K562 (cell line): ENCODE measurements at regions not wholly inside any gene's neighbourhood (a gene's known extent, or its start where the extent isn't known, plus 50 kb on each side); places are given as distances from the start of the nearest gene placed in this dataset.
A peak's percentile ranks its signal among the peaks of the same experiment; 100 is the strongest.

ENCODE experiments used
- ATAC-seq: fragments of 200-7000 bp; cut with Tn5 transposase; 3 replicates; pipeline ENCODE4 v1.9.1; 2020; ENCODE audit warnings: moderate library complexity
- BruUV-seq: library from RNA; stranded (reverse); fragments of 400-500 nt; replicated peaks from 2 replicates; lab custom pipeline; 2021; lab: Mats Ljungman, UMichigan
- CTCF ChIA-PET: fragments of 300-600 bp; formaldehyde crosslinking; extraction: SDS; loops from one replicate; lab custom pipeline; 2021; ENCODE audit warnings: low intra/inter-chr PET ratio; lab: Yijun Ruan, JAX
- POLR2A ChIA-PET: fragments of 300-600, 350-650 bp; sonication (Branson Sonifier 250); formaldehyde crosslinking; extraction: SDS; loops from one replicate; lab custom pipeline; 2021; ENCODE audit warnings: antibody characterized with exemption, inconsistent platforms; lab: Yijun Ruan, JAX
- DNase-seq, 4 experiments: peaks; one replicate each; pipeline versions ENCODE4 v3.0.0 to v3.0.0-alpha.2; 2011 to 2018; ENCODE audit warnings: low spot score in 3 of 4, mixed read lengths in 3 of 4; ENCODE audit errors: extremely low read depth in 1 of 4
- FAIRE-seq: peaks from 2 replicates; lab custom pipeline; 2011; peaks lifted over from hg19 to GRCh38; lab: Jason Lieb, UNC
- H2AFZ ChIP-seq: 2 replicates; pipeline ENCODE4 v1.6.0; 2011; ENCODE audit warnings: low read depth, low read length, control low read depth, inconsistent platforms
- H3K27ac ChIP-seq: fragments of 200-600 bp; 3 replicates; pipeline ENCODE4 v1.8.0; 2011; ENCODE audit warnings: low read depth, mild to moderate bottlenecking, control low read depth, inconsistent platforms, low read length, moderate library complexity, mixed read lengths; ENCODE audit errors: extremely low read depth
- H3K27me3 ChIP-seq, 2 experiments: fragments of 300-600 bp in 1 of 2; 2 replicates in 1 of 2; 3 replicates in 1 of 2; pipeline versions ENCODE4 v1.6.0 to v1.8.0; 2011; ENCODE audit warnings: inconsistent platforms in 2 of 2, low read length in 2 of 2, mild to moderate bottlenecking in 1 of 2, mixed read lengths in 1 of 2, moderate library complexity in 1 of 2; ENCODE audit not compliant: control insufficient read depth in 2 of 2, insufficient read depth in 2 of 2
- H3K36me3 ChIP-seq: fragments of 300-600 bp; 3 replicates; pipeline ENCODE4 v1.8.0; 2011; ENCODE audit warnings: mild to moderate bottlenecking, low read length, inconsistent platforms; ENCODE audit not compliant: control insufficient read depth, insufficient read depth
- H3K4me1 ChIP-seq, 2 experiments: fragments of 200-600 bp in 1 of 2; replicated peaks in 1 of 2; 2 replicates in 1 of 2; 3 replicates in 1 of 2; pipeline versions ENCODE4 v1.5.1 to v1.8.0; 2011; ENCODE audit warnings: inconsistent platforms in 2 of 2, low read length in 2 of 2, mild to moderate bottlenecking in 1 of 2, mixed read lengths in 1 of 2, moderate library complexity in 1 of 2; ENCODE audit not compliant: control insufficient read depth in 2 of 2, insufficient read depth in 2 of 2
- H3K4me2 ChIP-seq: 2 replicates; pipeline ENCODE4 v1.6.1; 2011; ENCODE audit warnings: low read length, control low read depth, inconsistent platforms, mixed read lengths; ENCODE audit not compliant: insufficient read depth
- H3K4me3 ChIP-seq: fragments of 200-600 bp; sonication (generic), shearing (Covaris generic); 2 replicates; pipeline ENCODE4 v1.5.1; 2016; ENCODE audit warnings: control low read depth, inconsistent platforms
- H3K79me2 ChIP-seq: fragments of 200-600 bp; 3 replicates; pipeline ENCODE4 v1.8.0; 2011; ENCODE audit warnings: low read length, inconsistent platforms; ENCODE audit not compliant: control insufficient read depth, insufficient read depth
- H3K9ac ChIP-seq, 2 experiments: 2 replicates each; pipeline versions ENCODE4 v1.6.0 to v1.6.1; 2011; ENCODE audit warnings: low read depth in 2 of 2, low read length in 2 of 2, control low read depth in 1 of 2, inconsistent platforms in 1 of 2, mild to moderate bottlenecking in 1 of 2, mixed read lengths in 1 of 2; ENCODE audit not compliant: insufficient read depth in 1 of 2
- H3K9me1 ChIP-seq: one replicate; pipeline ENCODE4 v1.6.0; 2011; ENCODE audit warnings: inconsistent platforms, mild to moderate bottlenecking, low read length, moderate library complexity; ENCODE audit not compliant: control insufficient read depth, insufficient read depth
- H3K9me3 ChIP-seq: replicated peaks from 2 replicates; pipeline ENCODE4 v1.5.1; 2011; ENCODE audit warnings: low read depth, low read length, inconsistent platforms; ENCODE audit not compliant: control insufficient read depth, insufficient read depth
- H4K20me1 ChIP-seq: replicated peaks from 2 replicates; pipeline ENCODE4 v1.6.1; 2011; ENCODE audit warnings: low read length, inconsistent platforms, mixed read lengths; ENCODE audit not compliant: control insufficient read depth, insufficient read depth
- ASH1L ChIP-seq: fragments of 450-650 bp; IDR thresholded peaks from 2 replicates; pipeline ENCODE4 v1.6.1; 2018; ENCODE audit warnings: borderline replicate concordance, mild to moderate bottlenecking, low read depth; ENCODE audit not compliant: partially characterized antibody
- LEF1 ChIP-seq: fragments of 450-650 bp; IDR thresholded peaks from 2 replicates; pipeline ENCODE4 v1.6.1; 2016; ENCODE audit warnings: mild to moderate bottlenecking
- MAFK ChIP-seq: IDR thresholded peaks from 2 replicates; pipeline ENCODE4 v1.6.1; 2011; ENCODE audit warnings: low read length, improper control_type of control experiment
- SIN3A ChIP-seq, 2 experiments: fragments of 150-350 bp in 1 of 2; IDR thresholded peaks; 2 replicates each; pipeline ENCODE4 v1.6.1; 2011 to 2016; ENCODE audit warnings: borderline replicate concordance in 2 of 2, low read depth in 2 of 2, low read length in 2 of 2, mild to moderate bottlenecking in 2 of 2, moderate library complexity in 2 of 2; ENCODE audit not compliant: control insufficient read depth in 1 of 2
- SPI1 ChIP-seq: IDR thresholded peaks from 2 replicates; pipeline ENCODE4 v1.6.1; 2011; ENCODE audit warnings: low read depth, low read length, control low read depth, borderline replicate concordance
- ZNF12 ChIP-seq: sonication (generic); formaldehyde crosslinking; IDR thresholded peaks from 2 replicates; pipeline ENCODE4 v1.4.0; 2020; ENCODE audit warnings: mild to moderate bottlenecking, missing genetic modification reagents
- ZNF785 ChIP-seq: fragments of 250-450 bp; sonication (Bioruptor Pico); IDR thresholded peaks from 2 replicates; pipeline ENCODE4 v1.4.0; 2020; ENCODE audit warnings: mild to moderate bottlenecking
- WGBS: fragments of 100-300 bp; shearing (Covaris generic); methylation state at CpG from one replicate; pipeline ENCODE4 v1.1.6; 2016; ENCODE audit warnings: low coverage, mixed read lengths; ENCODE audit not compliant: insufficient coverage; ENCODE audit errors: missing lambda C conversion rate; 5-methylcytosine and 5-hydroxymethylcytosine counted together
- in situ Hi-C: fragments of 300-500 bp; cut with MboI; formaldehyde crosslinking; loops from 4 replicates; pipeline ENCODE4 v1.15.0; 2018; ENCODE audit warnings: inconsistent platforms, mixed read lengths
- intact Hi-C: fragments of 100-400 bp; cut with micrococcal nuclease; formaldehyde crosslinking; loops from 2 replicates; pipeline ENCODE4 v1.14.2; 2022
- TF ChIP-seq, protein P1 (sequence below): fragments of 250-450 bp; sonication (Bioruptor Pico); IDR thresholded peaks from 2 replicates; pipeline ENCODE4 v1.6.1; 2021; ENCODE audit warnings: mild to moderate bottlenecking

DNA sequence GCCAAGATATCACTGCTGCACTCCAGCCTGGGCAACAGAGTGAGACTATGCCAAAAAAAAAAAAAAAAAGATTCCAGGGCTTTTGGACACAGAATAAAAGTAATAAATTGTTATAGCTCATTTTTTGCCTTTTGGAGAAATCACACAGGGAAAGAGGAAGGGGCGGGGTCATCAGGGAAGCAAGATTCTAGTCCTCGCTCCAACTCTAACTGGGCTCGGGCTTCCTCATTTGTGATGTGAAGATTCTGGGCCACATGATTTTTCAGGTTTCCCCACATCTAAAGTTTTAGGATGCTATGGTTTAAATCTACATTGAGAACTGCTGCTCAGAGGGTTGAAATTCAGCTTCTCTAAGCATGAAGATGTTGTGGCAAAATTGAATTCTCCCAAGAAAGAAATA, 179.3 kb upstream of the PLXNA2 start:
- DNase-seq (no peak), ATAC-seq (no peak), FAIRE-seq (no peak)
- Histone ChIP-seq H3K79me2 (no peaks in the 10 kb centered on the region), H3K9me1 (no peaks in the 10 kb centered on the region), H3K27me3 (no peaks in the 10 kb centered on the region; a peak in 1 of 5 replicates), H4K20me1 (no peaks in the 10 kb centered on the region), H3K27ac (no peak overlapping the region), H3K4me2 (no peak overlapping the region), H3K9ac (no peak overlapping the region), H3K4me3 (no peak overlapping the region), H3K9me3 (no peaks in the 10 kb centered on the region), H3K36me3 (no peaks in the 10 kb centered on the region), H2AFZ (no peak overlapping the region), H3K4me1 (no peaks in the 10 kb centered on the region)
- in situ Hi-C loops (no loop called here), intact Hi-C loops (no loop called here)
- ChIA-PET CTCF (no interaction called here), POLR2A (interaction anchor here (1.2 kb wide), 1 partner anchor 10 kb away, joined by 3 read pairs; no protein-coding TSS in a partner anchor)
- no TSS peak for BruUV-seq
- TF ChIP-seq LEF1 (no peak), ASH1L (no peak), SPI1 (peak; percentile 65; the same call in 1 of the 2 replicates), ZNF785 (CRISPR knock-in tag) (no peak), SIN3A (IDR thresholded peaks at IDR 0.05; ENCODE audit: borderline replicate concordance in 2 of 2, control insufficient read depth in 1 of 2, low read depth in 2 of 2, low read length in 2 of 2) (no peak), ZNF12 (CRISPR knock-in tag) (no peak), MAFK (no peak)
- TF ChIP-seq, protein P1, sequence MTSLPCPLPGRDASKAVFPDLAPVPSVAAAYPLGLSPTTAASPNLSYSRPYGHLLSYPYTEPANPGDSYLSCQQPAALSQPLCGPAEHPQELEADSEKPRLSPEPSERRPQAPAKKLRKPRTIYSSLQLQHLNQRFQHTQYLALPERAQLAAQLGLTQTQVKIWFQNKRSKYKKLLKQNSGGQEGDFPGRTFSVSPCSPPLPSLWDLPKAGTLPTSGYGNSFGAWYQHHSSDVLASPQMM (CRISPR knock-in tag): no peak
- WGBS: 0% methylated on average over 3 of the region's 3 CpGs
